Stimulated activated CD4-positive, alpha-beta T cell treated with anti-CD3 and anti-CD28 coated beads, Interleukin-2, amount 100 ng/mL, for 4 hours (primary cell): ENCODE measurements at regions not wholly inside any gene's neighbourhood (a gene's known extent, or its start where the extent isn't known, plus 50 kb on each side); places are given as distances from the start of the nearest gene placed in this dataset.
"Not testable (repeated sequence)": the region's sequence is repeated elsewhere in the genome, so short reads cannot be mapped to it uniquely, and the experiment has no call there.

Experiments
- DNase-seq: peaks from one replicate; pipeline ENCODE4 v3.0.0-alpha.2; 2020; ENCODE audit warnings: low read depth

- no peak for DNase-seq
These were observed 119.3 kb downstream of the CRYAA start for GRCh38 chr21:43287795-43288755.

GRCh38 chr21:43287111-43287760, 118.4 kb downstream of the CRYAA start:
- DNase-seq = no peak

GRCh38 chr21:43286196-43286595, 117.4 kb downstream of the CRYAA start:
- no peak for DNase-seq

GRCh38 chr21:43284700-43285099, 115.9 kb downstream of the CRYAA start:
- DNase-seq = no peak

GRCh38 chr21:43284238-43284637, 115.4 kb downstream of the CRYAA start:
- no peak for DNase-seq

GRCh38 chr21:43283925-43284221, 115.1 kb downstream of the CRYAA start:
- DNase-seq = not testable (repeated sequence)

GRCh38 chr21:43283136-43283924, 114.5 kb downstream of the CRYAA start:
- DNase-seq = no peak

- no peak for DNase-seq
These were observed 113.7 kb downstream of the CRYAA start for GRCh38 chr21:43282358-43283120.

GRCh38 chr21:43281661-43282357, 113.0 kb downstream of the CRYAA start:
- DNase-seq = no peak

GRCh38 chr21:43280949-43281633, 112.3 kb downstream of the CRYAA start:
- no peak for DNase-seq

- no peak for DNase-seq
These were observed 110.7 kb downstream of the CRYAA start for GRCh38 chr21:43279578-43279894.

GRCh38 chr21:43278766-43279577, 110.2 kb downstream of the CRYAA start:
- DNase-seq = no peak

GRCh38 chr21:43278359-43278758, 109.6 kb downstream of the CRYAA start:
- no peak for DNase-seq

GRCh38 chr21:43277481-43278351, 108.9 kb downstream of the CRYAA start:
- no peak for DNase-seq

- DNase-seq = no peak
These were observed 108.0 kb downstream of the CRYAA start for GRCh38 chr21:43276811-43277210.

GRCh38 chr21:43275421-43276211, 106.8 kb downstream of the CRYAA start:
- no peak for DNase-seq

- DNase-seq = no peak
These were observed 106.1 kb downstream of the CRYAA start for GRCh38 chr21:43274946-43275310.
